GM18867 (cell line): ENCODE measurements at regions not wholly inside any gene's neighbourhood (a gene's known extent, or its start where the extent isn't known, plus 50 kb on each side); places are given as distances from the start of the nearest gene placed in this dataset.

Source experiments
- ATAC-seq: cut with Tn5 transposase; IDR thresholded peaks from one replicate; pipeline ENCODE4 v1.9.1; 2021; ENCODE audit warnings: mild to moderate bottlenecking, moderate library complexity; ENCODE audit not compliant: unreplicated experiment

- ATAC-seq = no peak
Measured at GRCh38 chrX:68997911-68998310, 167.3 kb downstream of the PJA1 start.

- no peak for ATAC-seq
Measured at GRCh38 chrX:68997511-68997910, 167.7 kb downstream of the PJA1 start.

- ATAC-seq = no peak
Measured at GRCh38 chrX:68995780-68996551, 167.1 kb downstream of the EFNB1 start.

- ATAC-seq = no peak
Measured at GRCh38 chrX:68995386-68995779, 166.6 kb downstream of the EFNB1 start.

- ATAC-seq = no peak
Measured at GRCh38 chrX:68994891-68995255, 166.1 kb downstream of the EFNB1 start.

GRCh38 chrX:68994135-68994890 is 165.5 kb downstream of the EFNB1 start:
- ATAC-seq = no peak

- ATAC-seq = no peak
Measured at GRCh38 chrX:68992821-68993397, 164.1 kb downstream of the EFNB1 start.

GRCh38 chrX:68991691-68992345 is 163.0 kb downstream of the EFNB1 start:
- no peak for ATAC-seq

GRCh38 chrX:68990948-68991347 is 162.1 kb downstream of the EFNB1 start:
- no peak for ATAC-seq

GRCh38 chrX:68989865-68990606 is 161.2 kb downstream of the EFNB1 start:
- ATAC-seq = no peak

- ATAC-seq = no peak
Measured at GRCh38 chrX:68989456-68989855, 160.6 kb downstream of the EFNB1 start.

GRCh38 chrX:68988865-68989264 is 160.0 kb downstream of the EFNB1 start:
- ATAC-seq = no peak

- no peak for ATAC-seq
Measured at GRCh38 chrX:68985135-68985755, 156.4 kb downstream of the EFNB1 start.

GRCh38 chrX:68983004-68983857 is 154.4 kb downstream of the EFNB1 start:
- ATAC-seq = no peak

- ATAC-seq = no peak
Measured at GRCh38 chrX:68982476-68982875, 153.7 kb downstream of the EFNB1 start.

GRCh38 chrX:68980906-68981616 is 152.2 kb downstream of the EFNB1 start:
- ATAC-seq = no peak

- no peak for ATAC-seq
Measured at GRCh38 chrX:68978655-68979054, 149.8 kb downstream of the EFNB1 start.

- no peak for ATAC-seq
Measured at GRCh38 chrX:68978255-68978654, 149.4 kb downstream of the EFNB1 start.

- ATAC-seq = no peak
Measured at GRCh38 chrX:68953331-68953730, 124.5 kb downstream of the EFNB1 start.
